GM23338 (cell line): ENCODE measurements at regions not wholly inside any gene's neighbourhood (a gene's known extent, or its start where the extent isn't known, plus 50 kb on each side); places are given as distances from the start of the nearest gene placed in this dataset.

Experiments
- ATAC-seq: fragments of 200-7000 bp; cut with Tn5 transposase; 3 replicates; pipeline ENCODE4 v1.9.1; 2020
- DNase-seq: peaks from one replicate; pipeline ENCODE4 v3.0.0-alpha.2; 2015; ENCODE audit warnings: low spot score
- H2AFZ ChIP-seq: fragments of 200-600 bp; sonication (generic); 2 replicates; pipeline ENCODE4 v1.8.0; 2016; ENCODE audit warnings: antibody characterized with exemption, mild to moderate bottlenecking, moderate library complexity
- H3F3A ChIP-seq: fragments of 200-600 bp; sonication (generic); replicated peaks from 2 replicates; pipeline ENCODE4 v1.8.0; 2017; ENCODE audit warnings: antibody characterized with exemption, mixed run types, low read depth
- H3K27ac ChIP-seq: fragments of 200-600 bp; sonication (generic); 2 replicates; pipeline ENCODE4 v1.6.1; 2016; ENCODE audit warnings: low read depth
- H3K27me3 ChIP-seq: fragments of 200-600 bp; sonication (generic); 2 replicates; pipeline ENCODE4 v1.8.0; 2016; ENCODE audit warnings: mild to moderate bottlenecking, mixed run types, moderate library complexity; ENCODE audit not compliant: insufficient read depth
- H3K36me3 ChIP-seq: fragments of 200-600 bp; sonication (generic); 2 replicates; pipeline ENCODE4 v1.8.0; 2016; ENCODE audit warnings: mild to moderate bottlenecking; ENCODE audit not compliant: insufficient read depth
- H3K4me1 ChIP-seq: fragments of 200-600 bp; sonication (generic); 2 replicates; pipeline ENCODE4 v1.8.0; 2016; ENCODE audit warnings: mild to moderate bottlenecking, moderate library complexity; ENCODE audit not compliant: insufficient read depth
- H3K4me2 ChIP-seq: fragments of 200-600 bp; sonication (generic); 2 replicates; pipeline ENCODE4 v1.7.1; 2017; ENCODE audit warnings: mixed run types
- H3K4me3 ChIP-seq: fragments of 200-600 bp; sonication (generic); 2 replicates; pipeline ENCODE4 v1.6.1; 2016; ENCODE audit warnings: mixed run types
- H3K79me2 ChIP-seq: fragments of 200-600 bp; sonication (generic); replicated peaks from 2 replicates; pipeline ENCODE4 v1.8.0; 2017; ENCODE audit warnings: mild to moderate bottlenecking; ENCODE audit not compliant: insufficient read depth
- H3K9me2 ChIP-seq: fragments of 200-600 bp; sonication (generic); 2 replicates; pipeline ENCODE4 v1.8.0; 2017; ENCODE audit not compliant: insufficient read depth
- H4K20me1 ChIP-seq: fragments of 200-600 bp; sonication (generic); replicated peaks from 2 replicates; pipeline ENCODE4 v1.8.0; 2017; ENCODE audit warnings: mild to moderate bottlenecking; ENCODE audit not compliant: insufficient read depth
- H3K27ac Mint-ChIP-seq: 2 replicates; pipeline ENCODE4 v1.8.0; 2020; ENCODE audit warnings: inconsistent platforms, mild to moderate bottlenecking, moderate library complexity, mixed read lengths
- H3K27me3 Mint-ChIP-seq: 3 replicates; pipeline ENCODE4 v1.8.0; 2022; ENCODE audit warnings: low read depth, mild to moderate bottlenecking, moderate library complexity, mixed read lengths, inconsistent platforms; ENCODE audit not compliant: insufficient read depth, poor library complexity
- H3K36me3 Mint-ChIP-seq: 3 replicates; pipeline ENCODE4 v1.8.0; 2021; ENCODE audit warnings: low read depth, mild to moderate bottlenecking, inconsistent platforms, moderate library complexity, mixed read lengths
- H3K4me1 Mint-ChIP-seq: 3 replicates; pipeline ENCODE4 v1.8.0; 2020; ENCODE audit warnings: mild to moderate bottlenecking, inconsistent platforms, mixed read lengths
- H3K4me3 Mint-ChIP-seq: 3 replicates; pipeline ENCODE4 v1.8.0; 2021; ENCODE audit warnings: moderate library complexity, mild to moderate bottlenecking, inconsistent platforms, mixed read lengths
- H3K9me3 Mint-ChIP-seq: 3 replicates; pipeline ENCODE4 v1.8.0; 2020; ENCODE audit warnings: moderate library complexity, mild to moderate bottlenecking, inconsistent platforms, mixed read lengths
- EZH2phosphoT487 ChIP-seq: fragments of 200-600 bp; sonication (generic); IDR thresholded peaks from one replicate; pipeline ENCODE4 v1.8.1; 2018; ENCODE audit warnings: antibody characterized with exemption; ENCODE audit not compliant: unreplicated experiment
- JUNB ChIP-seq: IDR thresholded peaks from one replicate; pipeline ENCODE4 v1.6.1; 2016; ENCODE audit warnings: antibody characterized with exemption; ENCODE audit not compliant: unreplicated experiment
- NANOG ChIP-seq: IDR thresholded peaks from 2 replicates; pipeline ENCODE4 v1.6.1; 2016; ENCODE audit warnings: antibody characterized with exemption, borderline replicate concordance
- ZNF114 ChIP-seq: fragments of 250-450 bp; sonication (Bioruptor Pico); IDR thresholded peaks from 2 replicates; pipeline ENCODE4 v1.5.0; 2020; ENCODE audit warnings: mild to moderate bottlenecking, moderate library complexity
- ZNF331 ChIP-seq: fragments of 250-450 bp; sonication (Bioruptor Pico); IDR thresholded peaks from 2 replicates; pipeline ENCODE4 v1.5.0; 2020; ENCODE audit warnings: low read depth, mild to moderate bottlenecking, moderate library complexity
- TF ChIP-seq, protein P1 (sequence below): IDR thresholded peaks from one replicate; pipeline ENCODE4 v1.6.1; 2018; ENCODE audit warnings: antibody characterized with exemption; ENCODE audit not compliant: unreplicated experiment
- TF ChIP-seq, protein P2 (sequence below), 2 experiments: fragments of 200-600 bp in 1 of 2; sonication (generic) in 1 of 2; conservative IDR thresholded peaks; 2 replicates each; pipeline versions ENCODE4 v1.5.1 to v1.6.1; 2016 to 2017; ENCODE audit warnings: antibody characterized with exemption in 2 of 2, low read depth in 2 of 2, mild to moderate bottlenecking in 2 of 2, moderate library complexity in 1 of 2

DNA sequence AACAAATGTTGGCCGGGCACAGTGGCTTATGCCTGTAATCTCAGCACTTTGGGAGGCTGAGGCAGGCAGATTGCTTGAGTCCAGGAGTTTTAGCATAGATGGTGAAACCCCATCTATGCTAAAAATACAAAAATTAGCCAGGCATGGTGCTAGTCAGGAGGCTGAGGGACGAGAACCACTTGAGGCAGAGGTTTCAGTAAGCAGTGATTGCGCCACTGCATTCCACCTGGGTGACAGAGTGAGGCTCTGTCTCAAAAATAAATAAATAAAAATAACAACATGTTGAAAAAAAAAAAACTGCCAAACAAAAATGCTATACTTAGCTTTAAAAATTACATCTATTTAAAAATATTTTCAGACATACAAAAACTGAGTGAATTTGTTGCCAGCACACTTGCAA, 374.2 kb upstream of the SMIM31 start:
- no peaks in the 10 kb centered on the region for H3K36me3 ChIP-seq
- no peak for ATAC-seq
- H3K79me2 ChIP-seq: no peaks in the 10 kb centered on the region
- Mint-ChIP-seq H3K27ac (no peak overlapping the region), H3K36me3 (no peaks in the 10 kb centered on the region), H3K9me3 (no peaks in the 10 kb centered on the region), H3K27me3 (peaks cover 24% of the 10 kb centered on the region), H3K4me1 (peaks cover 7% of the 10 kb centered on the region; the same call in 2 of the 3 replicates), H3K4me3 (no peak overlapping the region)
- H3K27me3 ChIP-seq: peaks cover 37% of the 10 kb centered on the region
- no peaks in the 10 kb centered on the region for H4K20me1 ChIP-seq
- H3K4me2 ChIP-seq: no peak overlapping the region
- H3K27ac ChIP-seq: no peak overlapping the region
- H3K4me1 ChIP-seq: peaks cover 5% of the 10 kb centered on the region; the same call in 1 of the 2 replicates
- DNase-seq: no peak
- H3K9me2 ChIP-seq: no peaks in the 10 kb centered on the region
- 0 out of 2 replicates have a peak, but pooled peaks cover 3% of the 10 kb centered on the region for H3F3A ChIP-seq
- no peak for TF ChIP-seq EZH2phosphoT487
- no peak for TF ChIP-seq JUNB
- TF ChIP-seq NANOG: no peak
- TF ChIP-seq ZNF114 (CRISPR knock-in tag): no peak
- TF ChIP-seq, protein P1, sequence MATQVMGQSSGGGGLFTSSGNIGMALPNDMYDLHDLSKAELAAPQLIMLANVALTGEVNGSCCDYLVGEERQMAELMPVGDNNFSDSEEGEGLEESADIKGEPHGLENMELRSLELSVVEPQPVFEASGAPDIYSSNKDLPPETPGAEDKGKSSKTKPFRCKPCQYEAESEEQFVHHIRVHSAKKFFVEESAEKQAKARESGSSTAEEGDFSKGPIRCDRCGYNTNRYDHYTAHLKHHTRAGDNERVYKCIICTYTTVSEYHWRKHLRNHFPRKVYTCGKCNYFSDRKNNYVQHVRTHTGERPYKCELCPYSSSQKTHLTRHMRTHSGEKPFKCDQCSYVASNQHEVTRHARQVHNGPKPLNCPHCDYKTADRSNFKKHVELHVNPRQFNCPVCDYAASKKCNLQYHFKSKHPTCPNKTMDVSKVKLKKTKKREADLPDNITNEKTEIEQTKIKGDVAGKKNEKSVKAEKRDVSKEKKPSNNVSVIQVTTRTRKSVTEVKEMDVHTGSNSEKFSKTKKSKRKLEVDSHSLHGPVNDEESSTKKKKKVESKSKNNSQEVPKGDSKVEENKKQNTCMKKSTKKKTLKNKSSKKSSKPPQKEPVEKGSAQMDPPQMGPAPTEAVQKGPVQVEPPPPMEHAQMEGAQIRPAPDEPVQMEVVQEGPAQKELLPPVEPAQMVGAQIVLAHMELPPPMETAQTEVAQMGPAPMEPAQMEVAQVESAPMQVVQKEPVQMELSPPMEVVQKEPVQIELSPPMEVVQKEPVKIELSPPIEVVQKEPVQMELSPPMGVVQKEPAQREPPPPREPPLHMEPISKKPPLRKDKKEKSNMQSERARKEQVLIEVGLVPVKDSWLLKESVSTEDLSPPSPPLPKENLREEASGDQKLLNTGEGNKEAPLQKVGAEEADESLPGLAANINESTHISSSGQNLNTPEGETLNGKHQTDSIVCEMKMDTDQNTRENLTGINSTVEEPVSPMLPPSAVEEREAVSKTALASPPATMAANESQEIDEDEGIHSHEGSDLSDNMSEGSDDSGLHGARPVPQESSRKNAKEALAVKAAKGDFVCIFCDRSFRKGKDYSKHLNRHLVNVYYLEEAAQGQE: no peak
- H3K4me3 ChIP-seq: no peak overlapping the region
- no peak overlapping the region for H2AFZ ChIP-seq

DNA sequence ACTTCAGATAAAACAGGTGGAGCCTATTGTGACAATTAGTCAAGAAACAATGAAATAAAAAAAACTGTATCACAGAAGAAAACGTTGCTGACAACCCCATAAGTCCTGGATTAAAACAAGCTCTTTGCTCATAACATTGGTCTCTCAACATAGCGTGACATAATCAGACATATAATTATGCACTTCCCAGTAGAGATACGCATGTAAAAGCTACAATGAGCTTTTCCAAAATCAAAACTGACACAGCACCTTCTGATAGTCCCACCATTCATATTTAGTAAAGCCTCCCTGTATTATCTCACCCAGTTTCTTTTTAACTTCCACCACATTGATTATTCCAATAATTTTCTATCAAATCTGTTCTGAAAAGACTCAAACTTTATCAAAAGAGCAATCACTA, 372.1 kb upstream of the SMIM31 start:
- no peaks in the 10 kb centered on the region for H3K9me3 Mint-ChIP-seq
- no peaks in the 10 kb centered on the region for H3K36me3 ChIP-seq
- peaks cover 26% of the 10 kb centered on the region for H3K27me3 Mint-ChIP-seq
- no peak overlapping the region for H3K4me3 ChIP-seq
- no peaks in the 10 kb centered on the region for H4K20me1 ChIP-seq
- H3K4me1 Mint-ChIP-seq: peaks cover 7% of the 10 kb centered on the region; the same call in 2 of the 3 replicates
- no peaks in the 10 kb centered on the region for H3K36me3 Mint-ChIP-seq
- no peaks in the 10 kb centered on the region for H3K79me2 ChIP-seq
- H3K4me1 ChIP-seq: peaks cover 5% of the 10 kb centered on the region; the same call in 1 of the 2 replicates
- peaks cover 40% of the 10 kb centered on the region for H3K27me3 ChIP-seq
- ATAC-seq (no peak), DNase-seq (no peak)
- H3K4me3 Mint-ChIP-seq: no peak overlapping the region
- H3K9me2 ChIP-seq: no peaks in the 10 kb centered on the region
- TF ChIP-seq, protein P1: no peak
- TF ChIP-seq ZNF331 (CRISPR knock-in tag) (no peak), JUNB (no peak)
- TF ChIP-seq, protein P2, sequence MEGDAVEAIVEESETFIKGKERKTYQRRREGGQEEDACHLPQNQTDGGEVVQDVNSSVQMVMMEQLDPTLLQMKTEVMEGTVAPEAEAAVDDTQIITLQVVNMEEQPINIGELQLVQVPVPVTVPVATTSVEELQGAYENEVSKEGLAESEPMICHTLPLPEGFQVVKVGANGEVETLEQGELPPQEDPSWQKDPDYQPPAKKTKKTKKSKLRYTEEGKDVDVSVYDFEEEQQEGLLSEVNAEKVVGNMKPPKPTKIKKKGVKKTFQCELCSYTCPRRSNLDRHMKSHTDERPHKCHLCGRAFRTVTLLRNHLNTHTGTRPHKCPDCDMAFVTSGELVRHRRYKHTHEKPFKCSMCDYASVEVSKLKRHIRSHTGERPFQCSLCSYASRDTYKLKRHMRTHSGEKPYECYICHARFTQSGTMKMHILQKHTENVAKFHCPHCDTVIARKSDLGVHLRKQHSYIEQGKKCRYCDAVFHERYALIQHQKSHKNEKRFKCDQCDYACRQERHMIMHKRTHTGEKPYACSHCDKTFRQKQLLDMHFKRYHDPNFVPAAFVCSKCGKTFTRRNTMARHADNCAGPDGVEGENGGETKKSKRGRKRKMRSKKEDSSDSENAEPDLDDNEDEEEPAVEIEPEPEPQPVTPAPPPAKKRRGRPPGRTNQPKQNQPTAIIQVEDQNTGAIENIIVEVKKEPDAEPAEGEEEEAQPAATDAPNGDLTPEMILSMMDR (conservative IDR thresholded peaks at IDR 0.05; ENCODE audit: low read depth in 2 of 2): no peak
- no peak overlapping the region for H3K27ac ChIP-seq
- H2AFZ ChIP-seq: no peak overlapping the region
- H3F3A ChIP-seq: 0 out of 2 replicates have a peak, but pooled peaks cover 3% of the 10 kb centered on the region
- no peak overlapping the region for H3K27ac Mint-ChIP-seq
- no peak overlapping the region for H3K4me2 ChIP-seq
